ENCODE measurements at regions not wholly inside any gene's neighbourhood (a gene's known extent, or its start where the extent isn't known, plus 50 kb on each side); places are given as distances from the start of the nearest gene placed in this dataset.

- Histone ChIP-seq H3K4me3 (no peak overlapping the region), H3K9ac (ENCODE audit: insufficient read length) (no peak overlapping the region), H3K9me3 (ENCODE audit: low read depth, low read length) (no peaks in the 10 kb centered on the region), H3K27ac (no peak overlapping the region), H3K36me3 (ENCODE audit: insufficient read depth, low read length) (no peaks in the 10 kb centered on the region)
- no peak for DNase-seq (ENCODE audit: low read depth, low spot score)
- TF ChIP-seq EZH2 (IDR thresholded peaks at IDR 0.05) (no peak), FOXP2 (optimal IDR thresholded peaks at IDR 0.05; ENCODE audit: control extremely low read depth, extremely low read length, insufficient read depth) (no peak), POLR2AphosphoS5 (IDR thresholded peaks at IDR 0.05; ENCODE audit: borderline replicate concordance, low read depth, low read length) (no peak)
Measured at GRCh38 chr14:85146779-85147178, 383.2 kb upstream of the FLRT2 start.

DNA sequence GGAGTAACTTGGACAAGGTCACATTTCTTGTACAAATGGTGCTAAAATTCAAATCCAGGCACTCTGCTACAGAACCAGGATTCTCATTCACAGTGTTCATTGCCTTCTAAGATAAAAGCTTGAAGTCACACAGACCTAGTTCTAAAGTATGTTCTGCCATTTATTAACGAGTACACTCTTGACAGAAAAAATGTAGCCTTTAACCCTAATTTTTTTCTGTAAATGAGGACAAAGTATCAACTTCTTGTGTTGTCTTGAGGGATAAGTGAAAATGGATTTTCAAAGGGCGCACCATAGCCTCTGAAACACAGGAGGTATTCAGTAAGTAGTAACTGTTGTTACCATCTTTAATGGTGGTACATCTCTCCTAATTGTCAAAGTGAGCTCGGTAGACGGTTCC, 379.8 kb upstream of the FLRT2 start:
- H3K27ac ChIP-seq: no peak overlapping the region
- no peak overlapping the region for H3K9ac ChIP-seq (ENCODE audit: insufficient read length)
- H3K36me3 ChIP-seq (ENCODE audit: insufficient read depth, low read length): no peaks in the 10 kb centered on the region
- H3K4me3 ChIP-seq: no peak overlapping the region
- no peak for TF ChIP-seq EZH2 (IDR thresholded peaks at IDR 0.05)
- no peak for TF ChIP-seq POLR2AphosphoS5 (IDR thresholded peaks at IDR 0.05; ENCODE audit: borderline replicate concordance, low read depth, low read length)
- TF ChIP-seq FOXP2 (optimal IDR thresholded peaks at IDR 0.05; ENCODE audit: control extremely low read depth, extremely low read length, insufficient read depth): no peak
- DNase-seq (ENCODE audit: low read depth, low spot score): no peak
- no peaks in the 10 kb centered on the region for H3K9me3 ChIP-seq (ENCODE audit: low read depth, low read length)

DNA sequence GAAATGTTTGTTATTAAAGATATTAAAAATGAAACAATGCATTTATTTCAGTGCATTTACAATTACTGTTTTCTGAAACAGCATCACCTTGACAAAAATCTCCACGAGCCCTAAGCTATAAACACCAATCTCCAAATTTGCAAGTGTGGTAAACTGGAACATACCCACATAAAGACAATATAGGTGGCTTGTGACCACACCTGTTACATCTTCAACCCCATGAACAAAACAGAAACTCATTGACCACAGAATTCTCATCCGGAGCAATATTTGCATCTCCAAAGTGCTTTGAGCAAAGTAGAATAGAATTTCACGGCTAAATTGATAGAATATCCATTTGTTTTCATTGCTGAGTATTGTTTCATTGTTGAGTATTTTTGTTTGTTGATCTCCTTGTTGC, 375.2 kb upstream of the FLRT2 start:
- no peak for DNase-seq (ENCODE audit: low read depth, low spot score)
- Histone ChIP-seq H3K27ac (no peak overlapping the region), H3K36me3 (ENCODE audit: insufficient read depth, low read length) (no peaks in the 10 kb centered on the region), H3K9ac (ENCODE audit: insufficient read length) (no peak overlapping the region), H3K4me3 (no peak overlapping the region), H3K9me3 (ENCODE audit: low read depth, low read length) (no peaks in the 10 kb centered on the region)
- TF ChIP-seq POLR2AphosphoS5 (IDR thresholded peaks at IDR 0.05; ENCODE audit: borderline replicate concordance, low read depth, low read length) (no peak), FOXP2 (optimal IDR thresholded peaks at IDR 0.05; ENCODE audit: control extremely low read depth, extremely low read length, insufficient read depth) (no peak), EZH2 (IDR thresholded peaks at IDR 0.05) (no peak)

DNA sequence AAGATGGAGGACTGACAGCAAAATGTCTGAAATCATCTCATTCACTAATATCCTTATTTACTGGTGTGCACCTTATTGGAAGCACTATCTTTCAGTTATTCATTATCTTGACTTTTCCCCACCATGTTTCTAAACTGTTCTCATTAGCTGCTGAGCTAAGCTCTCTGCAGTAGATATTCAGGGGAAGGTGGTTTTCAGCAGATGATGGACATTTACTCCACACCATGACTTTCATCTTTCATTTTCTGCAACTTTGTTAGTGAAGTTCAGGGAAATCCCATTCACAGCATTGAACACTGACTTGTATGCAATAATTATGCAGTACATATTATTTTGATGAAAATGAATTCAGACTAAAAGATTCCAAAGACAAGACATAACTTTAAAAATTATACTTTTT, 373.6 kb upstream of the FLRT2 start:
- no peak for DNase-seq (ENCODE audit: low read depth, low spot score)
- H3K9ac ChIP-seq (ENCODE audit: insufficient read length): no peak overlapping the region
- H3K36me3 ChIP-seq (ENCODE audit: insufficient read depth, low read length): no peaks in the 10 kb centered on the region
- TF ChIP-seq EZH2 (IDR thresholded peaks at IDR 0.05) (no peak), POLR2AphosphoS5 (IDR thresholded peaks at IDR 0.05; ENCODE audit: borderline replicate concordance, low read depth, low read length) (no peak), FOXP2 (optimal IDR thresholded peaks at IDR 0.05; ENCODE audit: control extremely low read depth, extremely low read length, insufficient read depth) (no peak)
- H3K27ac ChIP-seq: no peak overlapping the region
- H3K9me3 ChIP-seq (ENCODE audit: low read depth, low read length): peaks cover 3% of the 10 kb centered on the region; the same call in 1 of the 2 replicates
- no peak overlapping the region for H3K4me3 ChIP-seq

DNA sequence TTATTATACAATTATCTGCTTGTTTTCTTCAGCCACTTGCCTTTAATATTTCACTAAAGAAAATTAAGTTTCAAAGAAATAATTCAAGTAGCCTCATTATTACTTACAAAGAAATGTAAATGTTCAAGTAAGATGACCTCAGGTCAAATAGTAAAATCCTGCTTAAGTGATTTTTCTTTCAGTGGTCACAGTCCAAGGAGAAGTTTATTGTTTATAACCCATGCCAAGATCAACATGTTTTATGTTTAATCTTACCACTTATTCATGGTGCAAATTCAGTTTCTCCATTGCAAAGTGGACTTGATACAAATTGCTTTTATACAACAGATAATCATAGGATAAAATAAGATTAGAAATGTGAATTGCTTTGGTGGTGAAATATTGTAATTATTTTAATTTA, 370.2 kb upstream of the FLRT2 start:
- H3K36me3 ChIP-seq (ENCODE audit: insufficient read depth, low read length): no peaks in the 10 kb centered on the region
- no peak for DNase-seq (ENCODE audit: low read depth, low spot score)
- H3K27ac ChIP-seq: no peak overlapping the region
- no peak overlapping the region for H3K9ac ChIP-seq (ENCODE audit: insufficient read length)
- no peak for TF ChIP-seq EZH2 (IDR thresholded peaks at IDR 0.05)
- TF ChIP-seq FOXP2 (optimal IDR thresholded peaks at IDR 0.05; ENCODE audit: control extremely low read depth, extremely low read length, insufficient read depth): no peak
- TF ChIP-seq POLR2AphosphoS5 (IDR thresholded peaks at IDR 0.05; ENCODE audit: borderline replicate concordance, low read depth, low read length): no peak
- H3K4me3 ChIP-seq: no peak overlapping the region
- peaks cover 3% of the 10 kb centered on the region; the same call in 1 of the 2 replicates for H3K9me3 ChIP-seq (ENCODE audit: low read depth, low read length)

GRCh38 chr14:85165094-85165493, 364.9 kb upstream of the FLRT2 start:
- DNase-seq (ENCODE audit: low read depth, low spot score): no peak
- no peak for TF ChIP-seq EZH2 (IDR thresholded peaks at IDR 0.05)
- TF ChIP-seq FOXP2 (optimal IDR thresholded peaks at IDR 0.05; ENCODE audit: control extremely low read depth, extremely low read length, insufficient read depth): no peak
- TF ChIP-seq POLR2AphosphoS5 (IDR thresholded peaks at IDR 0.05; ENCODE audit: borderline replicate concordance, low read depth, low read length): no peak
- H3K36me3 ChIP-seq (ENCODE audit: insufficient read depth, low read length): no peaks in the 10 kb centered on the region
- no peak overlapping the region for H3K27ac ChIP-seq
- peaks cover 3% of the 10 kb centered on the region; the same call in 1 of the 2 replicates for H3K9me3 ChIP-seq (ENCODE audit: low read depth, low read length)
- no peak overlapping the region for H3K9ac ChIP-seq (ENCODE audit: insufficient read length)
- H3K4me3 ChIP-seq: no peak overlapping the region

DNA sequence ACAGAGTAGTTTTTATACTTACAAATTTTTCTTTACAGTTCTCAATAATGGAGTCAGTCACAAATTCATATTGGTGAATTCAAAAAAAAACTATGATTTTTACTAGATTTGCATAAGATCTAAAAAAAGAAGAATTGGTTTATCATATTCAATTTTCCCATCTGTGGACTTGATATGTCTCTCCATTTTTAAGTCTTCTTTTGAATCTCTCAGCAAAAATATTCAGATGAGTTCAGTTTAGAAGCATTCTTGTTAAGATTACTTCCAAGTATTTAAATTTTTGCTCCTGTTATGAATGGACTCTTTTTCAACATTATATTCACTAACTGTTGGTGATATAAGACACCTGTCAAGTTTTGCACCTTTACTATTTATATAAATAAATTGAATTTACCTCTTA, 360.6 kb upstream of the FLRT2 start:
- H3K4me3 ChIP-seq: no peak overlapping the region
- no peak overlapping the region for H3K27ac ChIP-seq
- no peak for DNase-seq (ENCODE audit: low read depth, low spot score)
- no peak overlapping the region for H3K9ac ChIP-seq (ENCODE audit: insufficient read length)
- H3K9me3 ChIP-seq (ENCODE audit: low read depth, low read length): no peaks in the 10 kb centered on the region
- TF ChIP-seq EZH2 (IDR thresholded peaks at IDR 0.05) (no peak), POLR2AphosphoS5 (IDR thresholded peaks at IDR 0.05; ENCODE audit: borderline replicate concordance, low read depth, low read length) (no peak), FOXP2 (optimal IDR thresholded peaks at IDR 0.05; ENCODE audit: control extremely low read depth, extremely low read length, insufficient read depth) (no peak)
- H3K36me3 ChIP-seq (ENCODE audit: insufficient read depth, low read length): no peaks in the 10 kb centered on the region

GRCh38 chr14:85172290-85172689, 357.7 kb upstream of the FLRT2 start:
- no peak overlapping the region for H3K9ac ChIP-seq (ENCODE audit: insufficient read length)
- H3K27ac ChIP-seq: no peak overlapping the region
- H3K9me3 ChIP-seq (ENCODE audit: low read depth, low read length): no peaks in the 10 kb centered on the region
- no peaks in the 10 kb centered on the region for H3K36me3 ChIP-seq (ENCODE audit: insufficient read depth, low read length)
- TF ChIP-seq POLR2AphosphoS5 (IDR thresholded peaks at IDR 0.05; ENCODE audit: borderline replicate concordance, low read depth, low read length) (no peak), EZH2 (IDR thresholded peaks at IDR 0.05) (no peak), FOXP2 (optimal IDR thresholded peaks at IDR 0.05; ENCODE audit: control extremely low read depth, extremely low read length, insufficient read depth) (no peak)
- no peak for DNase-seq (ENCODE audit: low read depth, low spot score)
- no peak overlapping the region for H3K4me3 ChIP-seq

DNA sequence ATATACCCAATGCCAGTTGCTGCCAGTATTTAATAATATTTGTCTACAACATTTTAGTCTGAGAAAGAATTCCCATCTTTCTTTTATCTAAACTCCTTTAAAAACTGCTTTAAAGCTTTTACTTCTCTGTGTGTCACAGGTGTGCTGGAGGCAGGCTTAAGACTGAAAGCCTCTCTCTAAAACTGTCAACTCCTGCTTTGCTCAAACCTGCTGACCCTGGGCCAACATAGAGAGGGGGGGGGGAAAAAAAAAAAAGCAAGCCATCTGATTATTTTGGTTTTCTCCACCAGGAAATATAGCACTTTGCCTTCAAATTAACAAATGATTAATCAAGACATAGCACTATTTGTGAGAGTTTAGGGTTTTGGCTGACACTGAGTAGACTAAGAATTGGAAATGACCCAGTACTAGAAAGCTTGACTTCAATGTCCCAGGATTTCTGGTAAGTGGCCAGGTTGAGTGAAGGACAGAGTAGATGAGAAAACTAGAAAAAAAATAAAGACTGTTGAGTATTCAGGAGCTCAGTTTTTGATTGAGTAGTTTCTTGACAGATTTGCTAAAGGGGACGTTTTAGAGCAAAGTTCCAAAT, 357.0 kb upstream of the FLRT2 start:
- no peak for DNase-seq (ENCODE audit: low read depth, low spot score)
- H3K27ac ChIP-seq: no peak overlapping the region
- TF ChIP-seq EZH2 (IDR thresholded peaks at IDR 0.05): no peak
- TF ChIP-seq POLR2AphosphoS5 (IDR thresholded peaks at IDR 0.05; ENCODE audit: borderline replicate concordance, low read depth, low read length): no peak
- TF ChIP-seq FOXP2 (optimal IDR thresholded peaks at IDR 0.05; ENCODE audit: control extremely low read depth, extremely low read length, insufficient read depth): no peak
- H3K4me3 ChIP-seq: no peak overlapping the region
- H3K9me3 ChIP-seq (ENCODE audit: low read depth, low read length): no peaks in the 10 kb centered on the region
- H3K9ac ChIP-seq (ENCODE audit: insufficient read length): no peak overlapping the region
- H3K36me3 ChIP-seq (ENCODE audit: insufficient read depth, low read length): no peaks in the 10 kb centered on the region
